ENCODE measurements at regions not wholly inside any gene's neighbourhood (a gene's known extent, or its start where the extent isn't known, plus 50 kb on each side); places are given as distances from the start of the nearest gene placed in this dataset.

DNA sequence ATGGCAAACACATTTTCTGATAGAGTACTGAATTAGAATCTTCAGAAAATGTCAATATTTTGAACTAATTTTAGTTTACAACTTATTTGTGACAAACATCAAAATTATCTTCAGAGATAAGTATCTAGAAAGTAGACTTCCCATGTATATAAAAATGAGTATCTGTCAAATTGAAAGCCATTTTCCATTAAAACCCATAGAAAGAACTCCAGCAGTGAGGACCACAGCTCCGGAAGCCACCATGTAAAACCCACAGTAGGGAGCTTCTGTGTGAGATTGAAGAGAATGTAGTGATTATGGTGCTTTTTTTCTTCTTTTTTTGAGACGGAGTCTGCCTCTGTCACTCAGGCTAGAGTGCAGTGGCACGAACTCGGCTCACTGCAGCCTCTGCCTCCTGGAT lies 687.0 kb downstream of the TYW1 start:
- Histone ChIP-seq H2AFZ (ENCODE audit: low read length) (no peak overlapping the region), H3K9me3 (ENCODE audit: insufficient read depth, low read depth, low read length) (0 out of 2 replicates have a peak, but pooled peaks cover 3% of the 10 kb centered on the region), H4K20me1 (ENCODE audit: insufficient read depth, low read length, poor library complexity, severe bottlenecking) (no peaks in the 10 kb centered on the region), H3K9me2 (replicated peaks; ENCODE audit: low read depth, low read length) (no peaks in the 10 kb centered on the region), H3K4me3 (ENCODE audit: low read length, poor library complexity, severe bottlenecking) (no peak overlapping the region), H3K9ac (ENCODE audit: low read depth, low read length, poor library complexity, severe bottlenecking) (no peak overlapping the region), H3K79me2 (ENCODE audit: insufficient read depth, low read length) (no peaks in the 10 kb centered on the region), H3K4me1 (ENCODE audit: insufficient read depth, low read length, poor library complexity, severe bottlenecking) (no peaks in the 10 kb centered on the region), H3F3A (ENCODE audit: low read depth) (no peaks in the 10 kb centered on the region), H3K4me2 (ENCODE audit: low read depth, low read length, poor library complexity, severe bottlenecking) (no peak overlapping the region), H3K36me3 (ENCODE audit: insufficient read depth, low read length) (no peaks in the 10 kb centered on the region), H3K27me3 (ENCODE audit: insufficient read depth, low read length, poor library complexity, severe bottlenecking) (no peaks in the 10 kb centered on the region)
- TF ChIP-seq CTCF (conservative IDR thresholded peaks at IDR 0.05; ENCODE audit: low read length) (no peak), EZH2phosphoT487 (IDR thresholded peaks at IDR 0.05; ENCODE audit: borderline replicate concordance) (no peak)

DNA sequence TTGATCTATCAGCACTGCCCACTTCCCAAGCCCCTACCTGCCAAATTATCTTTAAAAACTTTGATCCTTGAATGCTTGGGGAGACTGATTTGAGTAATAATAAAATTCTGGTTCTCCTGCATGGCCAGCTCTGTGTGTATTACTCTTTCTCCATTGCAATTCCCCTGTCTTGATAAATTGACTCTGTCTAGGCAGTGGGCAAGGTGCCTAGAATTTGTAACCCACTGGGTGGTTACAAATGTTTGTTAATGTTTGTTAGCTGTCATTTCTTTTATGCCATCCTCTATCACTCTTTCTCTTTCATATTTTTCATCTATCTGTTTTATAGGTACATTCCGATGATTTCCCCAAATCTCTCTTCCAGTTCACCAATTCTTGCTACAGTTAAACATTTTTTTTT lies 694.1 kb downstream of the TYW1 start:
- Histone ChIP-seq H3K9me2 (replicated peaks; ENCODE audit: low read depth, low read length) (no peaks in the 10 kb centered on the region), H3F3A (ENCODE audit: low read depth) (no peaks in the 10 kb centered on the region), H3K4me2 (ENCODE audit: low read depth, low read length, poor library complexity, severe bottlenecking) (no peak overlapping the region), H4K20me1 (ENCODE audit: insufficient read depth, low read length, poor library complexity, severe bottlenecking) (no peaks in the 10 kb centered on the region), H3K4me1 (ENCODE audit: insufficient read depth, low read length, poor library complexity, severe bottlenecking) (no peaks in the 10 kb centered on the region), H2AFZ (ENCODE audit: low read length) (no peak overlapping the region), H3K4me3 (ENCODE audit: low read length, poor library complexity, severe bottlenecking) (no peak overlapping the region), H3K9me3 (ENCODE audit: insufficient read depth, low read depth, low read length) (no peaks in the 10 kb centered on the region), H3K36me3 (ENCODE audit: insufficient read depth, low read length) (no peaks in the 10 kb centered on the region), H3K79me2 (ENCODE audit: insufficient read depth, low read length) (no peaks in the 10 kb centered on the region), H3K9ac (ENCODE audit: low read depth, low read length, poor library complexity, severe bottlenecking) (no peak overlapping the region), H3K27me3 (ENCODE audit: insufficient read depth, low read length, poor library complexity, severe bottlenecking) (no peaks in the 10 kb centered on the region)
- TF ChIP-seq CTCF (conservative IDR thresholded peaks at IDR 0.05; ENCODE audit: low read length): no peak
- TF ChIP-seq EZH2phosphoT487 (IDR thresholded peaks at IDR 0.05; ENCODE audit: borderline replicate concordance): no peak

GRCh38 chr7:67692425-67692824 lies 695.8 kb downstream of the TYW1 start:
- Histone ChIP-seq H3K27me3 (ENCODE audit: insufficient read depth, low read length, poor library complexity, severe bottlenecking) (no peaks in the 10 kb centered on the region), H3K4me2 (ENCODE audit: low read depth, low read length, poor library complexity, severe bottlenecking) (no peak overlapping the region), H3K9me3 (ENCODE audit: insufficient read depth, low read depth, low read length) (no peaks in the 10 kb centered on the region), H2AFZ (ENCODE audit: low read length) (no peak overlapping the region), H3K4me1 (ENCODE audit: insufficient read depth, low read length, poor library complexity, severe bottlenecking) (no peaks in the 10 kb centered on the region), H3K9me2 (replicated peaks; ENCODE audit: low read depth, low read length) (no peaks in the 10 kb centered on the region), H3F3A (ENCODE audit: low read depth) (no peaks in the 10 kb centered on the region), H3K79me2 (ENCODE audit: insufficient read depth, low read length) (no peaks in the 10 kb centered on the region), H3K4me3 (ENCODE audit: low read length, poor library complexity, severe bottlenecking) (no peak overlapping the region), H4K20me1 (ENCODE audit: insufficient read depth, low read length, poor library complexity, severe bottlenecking) (no peaks in the 10 kb centered on the region), H3K9ac (ENCODE audit: low read depth, low read length, poor library complexity, severe bottlenecking) (no peak overlapping the region), H3K36me3 (ENCODE audit: insufficient read depth, low read length) (no peaks in the 10 kb centered on the region)
- TF ChIP-seq EZH2phosphoT487 (IDR thresholded peaks at IDR 0.05; ENCODE audit: borderline replicate concordance): no peak
- TF ChIP-seq CTCF (conservative IDR thresholded peaks at IDR 0.05; ENCODE audit: low read length): no peak
